ENCODE measurements at regions not wholly inside any gene's neighbourhood (a gene's known extent, or its start where the extent isn't known, plus 50 kb on each side); places are given as distances from the start of the nearest gene placed in this dataset.

GRCh38 chr4:23058165-23058776 is 365.5 kb downstream of the GBA3 start:
- CTCF ChIA-PET = no interaction called here
- DNase-seq (ENCODE audit: low spot score) = no peak
- POLR2A ChIA-PET (ENCODE audit: low non-redundant PET) = no interaction called here
- no peak for TF ChIP-seq CTCF (conservative IDR thresholded peaks at IDR 0.05; ENCODE audit: low read depth)
- H3K27ac ChIP-seq = no peak overlapping the region

- CTCF ChIA-PET = no interaction called here
- no peak for TF ChIP-seq CTCF (conservative IDR thresholded peaks at IDR 0.05; ENCODE audit: low read depth)
- no peak for DNase-seq (ENCODE audit: low spot score)
These were observed 348.8 kb downstream of the GBA3 start for GRCh38 chr4:23041501-23041900.

DNA sequence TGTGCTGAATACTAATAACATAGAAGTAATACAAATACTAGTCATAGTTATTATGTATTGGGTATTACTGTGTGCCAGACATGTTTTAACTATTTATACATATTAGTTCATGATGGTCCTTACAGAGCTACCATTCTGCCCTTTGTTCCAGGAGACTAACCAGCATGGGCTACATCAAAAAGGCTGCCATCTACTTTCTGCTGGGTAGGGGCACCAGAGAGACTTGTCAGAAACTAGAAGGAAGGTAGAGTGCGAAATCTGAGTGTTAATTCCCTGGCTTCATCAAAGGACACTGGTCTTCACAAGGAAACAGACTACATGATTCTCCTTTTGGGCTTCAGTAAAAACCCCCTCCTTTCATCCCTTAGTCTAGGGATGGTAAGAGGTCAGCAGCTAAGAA is 347.8 kb downstream of the GBA3 start:
- CTCF ChIA-PET = no interaction called here
- no peak overlapping the region for H3K27ac ChIP-seq
- POLR2A ChIA-PET (ENCODE audit: low non-redundant PET) = no interaction called here
- DNase-seq (ENCODE audit: low spot score) = no peak
- TF ChIP-seq CTCF (conservative IDR thresholded peaks at IDR 0.05; ENCODE audit: low read depth) = no peak

More at GRCh38 chr4:23041501-23041900, 348.8 kb downstream of the GBA3 start:
- POLR2A ChIA-PET (ENCODE audit: low non-redundant PET) = no interaction called here
- H3K27ac ChIP-seq = no peak overlapping the region

GRCh38 chr4:23039818-23040217 is 347.1 kb downstream of the GBA3 start:
- ChIA-PET POLR2A (ENCODE audit: low non-redundant PET) (no interaction called here), CTCF (no interaction called here)
- TF ChIP-seq CTCF (conservative IDR thresholded peaks at IDR 0.05; ENCODE audit: low read depth) = no peak
- H3K27ac ChIP-seq = no peak overlapping the region
- no peak for DNase-seq (ENCODE audit: low spot score)

GRCh38 chr4:23038626-23039491 is 346.1 kb downstream of the GBA3 start:
- POLR2A ChIA-PET (ENCODE audit: low non-redundant PET) = no interaction called here
- DNase-seq (ENCODE audit: low spot score) = no peak
- H3K27ac ChIP-seq = no peak overlapping the region
- no peak for TF ChIP-seq CTCF (conservative IDR thresholded peaks at IDR 0.05; ENCODE audit: low read depth)
- CTCF ChIA-PET = no interaction called here

GRCh38 chr4:23036921-23037495 is 344.3 kb downstream of the GBA3 start:
- H3K27ac ChIP-seq = no peak overlapping the region
- POLR2A ChIA-PET (ENCODE audit: low non-redundant PET) = no interaction called here
- CTCF ChIA-PET = no interaction called here
- TF ChIP-seq CTCF (conservative IDR thresholded peaks at IDR 0.05; ENCODE audit: low read depth) = no peak
- DNase-seq (ENCODE audit: low spot score) = no peak

All from RWPE1 (cell line).